ENCODE measurements at regions not wholly inside any gene's neighbourhood (a gene's known extent, or its start where the extent isn't known, plus 50 kb on each side); places are given as distances from the start of the nearest gene placed in this dataset.

- Histone ChIP-seq H3K9me1 (ENCODE audit: control insufficient read depth, insufficient read depth, low read length) (no peaks in the 10 kb centered on the region), H3K9me3 (replicated peaks; ENCODE audit: control insufficient read depth, insufficient read depth, low read depth, low read length) (0 out of 2 replicates have a peak, but pooled peaks cover under 1% of the 10 kb centered on the region), H3K27ac (ENCODE audit: extremely low read depth, low read depth, low read length) (no peak overlapping the region), H3K9ac (ENCODE audit: insufficient read depth in 1 of 2, low read depth in 2 of 2, low read length in 2 of 2) (no peak overlapping the region), H3K79me2 (ENCODE audit: control insufficient read depth, insufficient read depth, low read length) (no peaks in the 10 kb centered on the region), H3K4me3 (no peak overlapping the region), H3K4me2 (ENCODE audit: insufficient read depth, low read length) (no peak overlapping the region), H3K4me1 (replicated peaks in 1 of 2; ENCODE audit: control insufficient read depth in 2 of 2, insufficient read depth in 2 of 2, low read length in 2 of 2) (no peaks in the 10 kb centered on the region), H2AFZ (ENCODE audit: low read depth, low read length) (no peak overlapping the region), H3K27me3 (ENCODE audit: control insufficient read depth in 2 of 2, insufficient read depth in 2 of 2, low read length in 2 of 2) (no peaks in the 10 kb centered on the region), H3K36me3 (ENCODE audit: control insufficient read depth, insufficient read depth, low read length) (no peaks in the 10 kb centered on the region), H4K20me1 (replicated peaks; ENCODE audit: control insufficient read depth, insufficient read depth, low read length) (no peaks in the 10 kb centered on the region)
- CTCF ChIA-PET (ENCODE audit: low intra/inter-chr PET ratio) = no interaction called here
- DNase-seq (ENCODE audit: extremely low read depth in 1 of 4, low spot score in 3 of 4) (no peak), ATAC-seq (no peak), FAIRE-seq (no peak)
- POLR2A ChIA-PET = no interaction called here
- in situ Hi-C loops (cut with MboI) (no loop called here), intact Hi-C loops (cut with micrococcal nuclease) (no loop called here)
- TF ChIP-seq FUS (optimal IDR thresholded peaks at IDR 0.05; ENCODE audit: low read depth, low read length) (no peak), SMARCC2 (IDR thresholded peaks at IDR 0.05; ENCODE audit: low read depth) (no peak), IRF9 (tag; IDR thresholded peaks at IDR 0.05) (no peak), ZNF282 (CRISPR knock-in tag; IDR thresholded peaks at IDR 0.05) (no peak), STAT5A (IDR thresholded peaks at IDR 0.05; ENCODE audit: borderline replicate concordance, low read length) (no peak), PBX2 (CRISPR knock-in tag; IDR thresholded peaks at IDR 0.05; ENCODE audit: low read depth) (no peak), PBX2 (tag; conservative IDR thresholded peaks at IDR 0.05; ENCODE audit: low read depth) (no peak), NFE2 (IDR thresholded peaks at IDR 0.05; ENCODE audit: low read depth) (no peak), HDAC2 (IDR thresholded peaks at IDR 0.05) (no peak), ELK3 (CRISPR knock-in tag; IDR thresholded peaks at IDR 0.05) (no peak), RBFOX2 (IDR thresholded peaks at IDR 0.05; ENCODE audit: low read depth, low read length) (no peak), RCOR1 (IDR thresholded peaks at IDR 0.05; ENCODE audit: borderline replicate concordance in 1 of 2, low read depth in 2 of 2, low read length in 2 of 2) (no peak), MBD2 (IDR thresholded peaks at IDR 0.05; ENCODE audit: borderline replicate concordance, low read depth) (no peak)
- WGBS (ENCODE audit: insufficient coverage, low coverage, missing lambda C conversion rate) = 0% methylated on average over 1 of the region's 1 CpG
- no TSS peak for BruUV-seq (replicated peaks)
Measured at GRCh38 chr4:111602848-111603247, 542.4 kb upstream of the FAM241A start.
